Sigmoid colon (tissue), 6 donors: ENCODE measurements at regions not wholly inside any gene's neighbourhood (a gene's known extent, or its start where the extent isn't known, plus 50 kb on each side); places are given as distances from the start of the nearest gene placed in this dataset.

ENCODE experiments used
- DNase-seq: peaks from one replicate; pipeline ENCODE4 v3.0.0-alpha.2; 2019
- H3K27ac ChIP-seq, 4 donors: fragments of 200-600 bp; sonication (generic); one replicate each; pipeline ENCODE4 v1.5.1; 2016 to 2019; ENCODE audit warnings: mild to moderate bottlenecking in 1 of 4
- H3K27me3 ChIP-seq, 3 donors: fragments of 200-600 bp; sonication (generic); one replicate each; pipeline ENCODE4 v1.5.1; 2019; ENCODE audit warnings: mild to moderate bottlenecking in 1 of 3
- H3K36me3 ChIP-seq, 4 donors: fragments of 200-600 bp; sonication (generic); one replicate each; pipeline ENCODE4 v1.5.1; 2016 to 2019
- H3K4me1 ChIP-seq, 4 donors: fragments of 200-600 bp; sonication (generic); one replicate each; pipeline ENCODE4 v1.5.1; 2017 to 2019
- H3K4me3 ChIP-seq, 4 donors: fragments of 200-600 bp; sonication (generic); one replicate each; pipeline ENCODE4 v1.5.1; 2017 to 2019; ENCODE audit warnings: mild to moderate bottlenecking in 2 of 4, moderate library complexity in 1 of 4
- H3K9me3 ChIP-seq, 4 donors: fragments of 200-600 bp in 3 of 4; sonication (generic) in 3 of 4; one replicate each; pipeline versions ENCODE4 v1.5.1 to v1.6.1; 2013 to 2019
- CTCF ChIP-seq, 4 experiments: fragments of 450-650 bp in 3 of 4; fragments of 200-600 bp in 1 of 4; IDR thresholded peaks; one replicate each; pipeline ENCODE4 v1.5.1; 2016 to 2019; ENCODE audit warnings: antibody characterized with exemption in 4 of 4, mild to moderate bottlenecking in 3 of 4, moderate library complexity in 2 of 4
- EP300 ChIP-seq, 4 donors: sonication (generic); formaldehyde crosslinking; IDR thresholded peaks; one replicate each; pipeline ENCODE4 v1.6.1; 2017; ENCODE audit warnings: antibody characterized with exemption in 4 of 4
- POLR2A ChIP-seq, 2 donors: fragments of 450-650 bp; IDR thresholded peaks; one replicate each; pipeline ENCODE4 v1.6.1; 2016; ENCODE audit warnings: antibody characterized with exemption in 2 of 2, mild to moderate bottlenecking in 2 of 2, moderate library complexity in 2 of 2
- POLR2AphosphoS5 ChIP-seq, 4 donors: sonication (generic); formaldehyde crosslinking; IDR thresholded peaks; one replicate each; pipeline ENCODE4 v1.6.1; 2017; ENCODE audit warnings: antibody characterized with exemption in 4 of 4
- WGBS, 2 donors: extraction: QIAGEN DNeasy Blood & Tissue Kit; methylation state at CpG; one replicate each; pipeline ENCODE4 v1.1.7; 2013; 5-methylcytosine and 5-hydroxymethylcytosine counted together
- intact Hi-C: fragments of 100-400 bp; cut with DNase I; formaldehyde crosslinking; loops from one replicate; pipeline ENCODE4 v1.15.1; 2023
- donor health status: healthy with polysubstance abuse.
- donor health status: healthy.

GRCh38 chr19:30174357-30174645 is 197.9 kb upstream of the ZNF536 start:
- Histone ChIP-seq H3K27ac (no peak overlapping the region), H3K4me1 (no peaks in the 10 kb centered on the region), H3K27me3 (no peaks in the 10 kb centered on the region), H3K4me3 (no peak overlapping the region), H3K9me3 (no peaks in the 10 kb centered on the region), H3K36me3 (no peaks in the 10 kb centered on the region)
- intact Hi-C loops = no loop called here
- 39 to 75% methylated on average over 4 of the region's 4 CpGs for WGBS, 2 donors
- TF ChIP-seq POLR2A (IDR thresholded peaks at IDR 0.05) (no peak), POLR2AphosphoS5 (IDR thresholded peaks at IDR 0.05) (no peak), EP300 (IDR thresholded peaks at IDR 0.05) (no peak), CTCF (IDR thresholded peaks at IDR 0.05) (no peak)
- DNase-seq = no peak

GRCh38 chr19:30174791-30175190 is 197.4 kb upstream of the ZNF536 start:
- 86% methylated on average over 9 of the region's 9 CpGs for WGBS, 2 donors
- DNase-seq = no peak
- no peaks in the 10 kb centered on the region for H3K36me3 ChIP-seq
- H3K4me3 ChIP-seq = no peak overlapping the region
- H3K4me1 ChIP-seq = no peaks in the 10 kb centered on the region
- TF ChIP-seq CTCF (IDR thresholded peaks at IDR 0.05) = no peak
- no peak for TF ChIP-seq EP300 (IDR thresholded peaks at IDR 0.05)
- no peak for TF ChIP-seq POLR2A (IDR thresholded peaks at IDR 0.05)
- no peak for TF ChIP-seq POLR2AphosphoS5 (IDR thresholded peaks at IDR 0.05)
- no peaks in the 10 kb centered on the region for H3K27me3 ChIP-seq
- H3K9me3 ChIP-seq = no peaks in the 10 kb centered on the region
- intact Hi-C loops = no loop called here
- H3K27ac ChIP-seq = no peak overlapping the region

- no peaks in the 10 kb centered on the region for H3K9me3 ChIP-seq
- no peak overlapping the region for H3K4me3 ChIP-seq
- no peaks in the 10 kb centered on the region for H3K4me1 ChIP-seq
- 96 to 97% methylated on average over 3 of the region's 3 CpGs for WGBS, 2 donors
- no peak overlapping the region for H3K27ac ChIP-seq
- no peaks in the 10 kb centered on the region for H3K36me3 ChIP-seq
- no peaks in the 10 kb centered on the region for H3K27me3 ChIP-seq
- TF ChIP-seq EP300 (IDR thresholded peaks at IDR 0.05) (no peak), POLR2A (IDR thresholded peaks at IDR 0.05) (no peak), POLR2AphosphoS5 (IDR thresholded peaks at IDR 0.05) (no peak), CTCF (IDR thresholded peaks at IDR 0.05) (no peak)
- intact Hi-C loops = no loop called here
- DNase-seq = no peak
These were observed 196.2 kb upstream of the ZNF536 start for GRCh38 chr19:30175987-30176386.

- no peaks in the 10 kb centered on the region for H3K36me3 ChIP-seq
- intact Hi-C loops = no loop called here
- 57 to 66% methylated on average over 4 of the region's 4 CpGs for WGBS, 2 donors
- H3K27me3 ChIP-seq = no peaks in the 10 kb centered on the region
- H3K9me3 ChIP-seq = peaks cover 0 to 14% (median 6%) of the 10 kb centered on the region in 4 donors
- DNase-seq = no peak
- TF ChIP-seq EP300 (IDR thresholded peaks at IDR 0.05) = no peak
- TF ChIP-seq POLR2AphosphoS5 (IDR thresholded peaks at IDR 0.05) = no peak
- TF ChIP-seq POLR2A (IDR thresholded peaks at IDR 0.05) = no peak
- no peak for TF ChIP-seq CTCF (IDR thresholded peaks at IDR 0.05)
- no peak overlapping the region for H3K27ac ChIP-seq
- H3K4me1 ChIP-seq = no peaks in the 10 kb centered on the region
- no peak overlapping the region for H3K4me3 ChIP-seq
These were observed 193.3 kb upstream of the ZNF536 start for GRCh38 chr19:30178721-30179402.

- Histone ChIP-seq H3K4me3 (no peak overlapping the region), H3K36me3 (no peaks in the 10 kb centered on the region), H3K9me3 (peaks cover 0 to 20% (median 10%) of the 10 kb centered on the region in 4 donors), H3K27me3 (no peaks in the 10 kb centered on the region), H3K4me1 (no peaks in the 10 kb centered on the region), H3K27ac (no peak overlapping the region)
- intact Hi-C loops = no loop called here
- no peak for TF ChIP-seq CTCF (IDR thresholded peaks at IDR 0.05)
- no peak for TF ChIP-seq POLR2AphosphoS5 (IDR thresholded peaks at IDR 0.05)
- no peak for TF ChIP-seq POLR2A (IDR thresholded peaks at IDR 0.05)
- no peak for TF ChIP-seq EP300 (IDR thresholded peaks at IDR 0.05)
- DNase-seq = no peak
- WGBS, 2 donors = 83 to 88% methylated on average over 1 of the region's 1 CpG
These were observed 191.5 kb upstream of the ZNF536 start for GRCh38 chr19:30180691-30181090.
